Cerebellar cortex (tissue), 1 donor: ENCODE measurements at regions not wholly inside any gene's neighbourhood (a gene's known extent, or its start where the extent isn't known, plus 50 kb on each side); places are given as distances from the start of the nearest gene placed in this dataset.
A peak's percentile ranks its signal among the peaks of the same experiment; 100 is the strongest.

Experiments used
- DNase-seq: peaks from one replicate; pipeline ENCODE4 v3.0.0-alpha.2; 2015; ENCODE audit warnings: low spot score

DNA sequence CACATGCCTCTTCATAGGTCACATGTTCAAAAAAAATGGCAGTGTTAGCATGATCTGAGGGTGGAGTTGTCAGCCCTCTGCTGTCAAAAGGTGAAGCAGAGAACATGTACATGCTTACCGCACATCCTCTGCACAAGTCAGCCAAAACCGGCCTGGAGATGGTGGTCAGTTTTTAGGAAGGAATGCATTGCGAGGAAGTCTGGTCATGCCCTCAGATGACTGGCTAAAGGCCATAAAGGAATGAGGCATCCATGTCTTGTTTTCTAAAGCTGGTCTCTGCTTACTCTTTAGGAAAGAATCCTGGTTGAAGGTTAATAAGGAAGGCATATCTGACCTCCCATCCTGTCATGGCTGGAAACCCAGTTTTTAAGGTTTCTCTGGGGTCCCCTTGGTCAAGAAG lies 292.0 kb upstream of the CCDC54 start:
- no peak for DNase-seq

DNA sequence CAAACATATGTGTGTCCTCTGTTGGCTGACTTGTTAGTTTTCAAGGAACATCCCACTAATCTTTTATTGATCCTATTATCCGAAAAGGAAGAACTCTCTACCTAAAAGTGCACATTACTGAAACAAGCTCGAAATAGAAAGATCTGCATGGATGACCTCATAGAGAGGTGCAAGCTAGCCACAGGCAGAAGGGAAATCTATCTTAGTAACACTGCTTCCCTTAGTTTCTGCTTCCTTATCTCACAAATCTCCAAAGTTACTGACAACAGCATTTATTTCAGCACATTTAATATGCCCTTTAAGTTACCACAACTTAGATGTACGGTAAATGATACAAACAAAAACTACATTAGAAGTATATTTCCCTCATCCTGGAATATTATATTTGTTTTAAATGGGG lies 285.1 kb upstream of the CCDC54 start:
- DNase-seq: no peak

DNA sequence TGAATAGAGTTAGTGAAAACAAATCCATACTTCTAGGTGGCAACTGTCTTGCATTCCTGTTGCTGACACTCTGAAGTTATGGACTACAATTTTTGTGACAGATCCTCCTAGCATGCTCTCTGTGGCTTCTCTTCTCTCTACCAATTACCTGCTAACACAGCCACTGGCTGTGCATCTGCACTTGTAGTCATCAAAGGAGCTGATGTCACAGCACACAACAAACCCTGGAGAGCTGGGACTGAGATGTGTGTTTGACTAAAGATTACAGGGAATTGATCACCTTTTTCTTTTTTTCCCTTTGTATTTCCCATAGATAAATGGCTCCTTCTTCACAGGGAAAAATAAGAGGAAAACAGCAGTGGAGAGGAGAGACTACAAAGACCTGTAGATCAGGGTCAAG lies 278.4 kb upstream of the CCDC54 start:
- DNase-seq: no peak

DNA sequence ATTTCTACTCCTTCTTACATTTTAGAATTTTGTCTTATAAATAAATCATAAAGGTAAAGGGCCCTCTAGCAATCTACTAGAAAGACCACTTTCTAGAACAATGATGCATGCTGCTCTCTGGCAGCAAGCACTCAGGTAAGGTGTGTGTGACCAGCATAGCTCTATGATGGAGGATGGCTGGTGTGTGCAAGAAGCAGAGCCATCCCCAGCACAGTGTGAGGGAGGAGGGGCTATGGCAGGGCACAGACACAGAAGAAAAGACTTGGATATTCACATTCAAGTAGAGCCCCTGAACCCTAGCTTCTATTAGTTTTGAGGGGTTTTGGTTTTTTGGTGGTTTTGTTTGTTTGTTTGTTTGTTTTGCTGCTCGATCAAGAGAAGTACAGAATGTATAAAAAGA lies 277.1 kb upstream of the CCDC54 start:
- no peak for DNase-seq

DNA sequence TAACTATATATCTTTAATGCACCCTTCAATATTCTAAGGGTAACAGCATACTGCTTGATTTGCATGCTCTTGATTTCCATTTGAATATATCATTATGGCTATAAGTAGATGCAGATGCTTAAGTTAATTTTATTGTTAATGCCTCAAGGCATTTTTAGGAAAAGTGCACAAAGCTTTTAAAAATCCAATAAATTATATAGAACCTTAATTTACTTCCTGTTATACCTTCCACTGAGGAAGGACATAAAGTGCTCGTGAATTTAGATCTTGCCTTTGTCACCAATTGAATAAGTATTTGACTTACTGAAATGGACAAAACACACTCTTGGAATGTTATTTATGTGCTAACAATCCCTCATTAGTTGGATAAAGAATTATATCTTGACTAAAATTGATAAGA lies 276.7 kb upstream of the CCDC54 start:
- no peak for DNase-seq

DNA sequence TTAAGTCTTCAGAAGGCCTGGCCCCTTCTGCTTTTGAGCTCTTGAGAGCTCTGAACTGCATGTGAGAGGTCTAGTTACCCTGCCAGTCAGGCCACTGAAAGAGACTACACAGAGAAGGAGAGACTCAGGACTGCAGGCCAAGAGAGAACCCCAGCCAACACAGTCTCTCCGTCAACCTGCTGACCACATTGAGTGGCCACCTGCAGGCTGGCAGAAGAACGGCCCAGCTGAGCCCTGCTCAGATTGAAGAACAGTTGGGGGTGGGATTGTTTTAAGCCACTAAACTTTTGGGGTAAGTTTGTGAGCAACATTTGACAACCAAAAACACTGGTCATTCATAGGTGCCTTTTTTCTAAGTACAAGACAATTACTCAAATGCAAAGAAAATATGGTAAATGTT lies 273.5 kb upstream of the CCDC54 start:
- DNase-seq: no peak

DNA sequence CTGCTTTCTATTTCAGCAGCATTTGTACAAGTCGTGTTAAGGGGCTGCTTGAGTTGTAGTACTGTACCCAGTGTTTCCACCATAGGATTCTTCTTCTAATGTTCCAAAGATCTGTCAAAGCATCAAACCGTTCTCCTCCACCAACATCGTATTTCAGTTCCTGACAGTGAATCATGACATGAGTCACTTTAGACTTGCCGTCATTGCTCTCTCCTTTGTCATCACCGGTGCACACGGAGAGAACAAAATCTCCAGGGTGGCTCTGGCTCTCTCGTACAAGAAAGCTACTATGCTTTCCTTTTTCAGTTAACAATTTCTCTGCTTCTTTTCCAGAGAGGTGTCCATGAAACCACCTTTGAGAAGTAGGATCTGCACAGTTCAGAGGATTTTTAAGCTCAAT lies 270.9 kb upstream of the CCDC54 start:
- DNase-seq: no peak

DNA sequence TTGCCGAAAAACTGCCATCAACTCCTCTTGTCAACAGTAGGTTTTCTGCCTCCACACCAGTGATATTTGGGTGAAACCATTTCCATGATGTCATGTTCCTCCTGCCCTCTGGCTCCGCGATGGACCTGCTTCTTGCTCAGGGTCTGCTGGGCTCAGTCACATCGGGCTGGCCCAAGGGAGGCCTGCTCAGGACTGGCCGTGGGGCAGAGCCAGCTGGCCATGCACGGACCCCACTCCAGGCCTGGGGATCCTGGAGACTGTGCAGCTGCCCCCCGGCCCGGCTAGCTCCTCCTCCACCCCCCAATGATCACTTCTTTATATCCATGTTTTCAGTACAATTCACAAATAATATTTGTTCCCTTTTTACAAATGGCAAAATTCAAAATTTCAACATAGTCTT lies 270.3 kb upstream of the CCDC54 start:
- no peak for DNase-seq

DNA sequence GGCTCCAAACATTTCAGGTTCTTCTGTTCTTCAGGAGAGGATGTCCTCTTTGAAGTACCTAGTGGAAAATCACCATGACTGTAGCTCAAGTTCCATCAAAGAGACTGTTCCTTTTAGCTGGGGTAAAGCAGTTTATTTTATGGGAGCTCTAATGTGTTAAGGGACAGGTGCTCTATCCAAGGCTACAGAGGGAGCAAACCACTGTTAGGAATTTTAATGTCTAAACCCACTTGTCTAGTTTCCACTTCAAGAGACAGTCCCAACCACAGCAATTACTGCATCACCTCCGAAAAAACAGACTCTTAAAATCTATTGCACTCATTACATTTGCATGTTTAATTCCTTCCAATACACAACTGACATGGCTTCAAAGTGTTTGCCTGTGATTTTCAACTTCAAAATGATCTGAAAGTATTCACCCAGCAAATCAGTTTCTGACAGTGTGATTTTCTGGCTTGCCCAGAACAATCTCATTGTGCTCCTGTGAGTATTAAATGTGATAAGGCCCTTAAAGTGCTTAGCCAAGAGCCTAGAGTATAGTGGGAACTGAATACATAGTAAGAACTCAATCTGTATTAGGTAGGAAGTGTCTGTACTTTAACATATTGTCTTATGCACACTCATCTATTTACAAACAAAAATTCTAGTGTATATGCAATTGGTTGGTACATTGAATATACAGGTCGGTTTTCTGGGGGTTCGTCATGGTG lies 266.5 kb upstream of the CCDC54 start:
- no peak for DNase-seq

DNA sequence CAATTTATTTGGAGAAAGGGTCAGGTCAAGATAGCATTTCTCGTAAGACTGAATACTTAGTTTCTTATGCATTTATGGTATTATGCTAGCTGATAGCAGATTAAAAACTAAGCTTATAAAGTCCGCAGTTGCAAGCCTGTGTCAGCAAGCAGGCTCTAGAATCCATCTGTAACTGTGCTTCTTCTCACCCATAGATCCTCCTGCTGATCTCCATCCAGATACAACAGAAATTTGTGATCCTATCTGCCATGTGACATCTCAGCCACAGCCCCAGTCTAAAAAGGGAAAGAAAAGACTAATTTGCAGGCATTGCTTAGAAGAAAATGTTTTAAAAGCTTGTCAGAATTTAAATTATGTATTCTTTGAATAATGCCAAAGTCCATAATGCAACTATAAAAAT lies 265.4 kb upstream of the CCDC54 start:
- no peak for DNase-seq

DNA sequence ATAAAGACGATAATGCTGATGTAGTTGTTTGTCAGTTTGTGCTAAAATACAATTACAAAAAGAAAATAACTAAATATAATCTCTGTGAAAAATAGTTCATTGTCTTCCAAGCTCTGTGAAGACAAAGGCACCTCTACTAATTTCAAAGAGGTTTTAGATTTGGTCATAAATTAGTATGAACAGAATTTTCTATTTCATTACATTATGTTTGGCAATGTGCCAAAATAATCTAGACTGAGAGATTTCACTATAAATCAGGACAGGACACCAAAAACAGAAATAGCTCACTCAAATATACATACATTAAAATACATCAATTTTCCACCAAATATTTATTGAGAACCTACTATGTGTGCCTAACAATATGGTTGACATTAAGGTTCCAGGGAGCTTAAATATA lies 264.9 kb upstream of the CCDC54 start:
- no peak for DNase-seq

DNA sequence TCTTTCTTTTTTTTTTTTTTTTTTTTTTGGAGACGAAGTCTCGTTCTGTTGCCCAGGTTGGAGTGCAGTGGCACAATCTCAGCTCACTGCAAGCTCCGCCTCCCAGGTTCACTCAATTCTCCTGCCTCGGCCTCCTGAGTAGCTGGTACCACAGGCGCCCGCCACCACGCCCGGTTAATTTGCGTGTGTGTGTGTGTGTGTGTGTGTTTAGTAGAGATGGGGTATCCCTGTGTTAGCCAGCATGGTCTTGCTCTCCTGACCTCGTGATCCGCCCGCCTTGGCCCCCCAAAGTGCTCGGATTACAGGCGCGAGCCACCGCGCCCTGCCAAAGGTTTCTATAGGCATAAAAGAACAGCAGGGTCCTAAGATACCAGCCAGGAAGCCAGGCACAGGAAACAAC lies 261.0 kb upstream of the CCDC54 start:
- no peak for DNase-seq

DNA sequence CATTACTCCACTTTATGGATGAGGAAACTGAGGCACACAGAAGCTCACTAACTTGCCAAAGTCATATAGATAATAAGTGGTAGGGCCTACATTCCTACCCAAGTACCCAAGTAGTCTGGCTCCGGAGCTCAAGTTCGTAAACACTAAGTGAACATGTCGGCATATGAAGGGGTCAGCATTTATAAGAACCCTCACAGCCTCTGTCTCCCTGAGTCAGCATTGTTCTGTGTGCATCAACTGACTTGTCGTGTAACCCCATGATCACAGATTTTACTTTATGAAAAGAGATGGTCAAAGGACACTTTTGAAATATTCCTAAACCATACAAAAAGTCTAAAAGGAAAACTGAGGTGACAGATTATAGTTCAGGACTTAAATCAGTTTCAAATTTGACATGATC lies 260.1 kb upstream of the CCDC54 start:
- DNase-seq: no peak

DNA sequence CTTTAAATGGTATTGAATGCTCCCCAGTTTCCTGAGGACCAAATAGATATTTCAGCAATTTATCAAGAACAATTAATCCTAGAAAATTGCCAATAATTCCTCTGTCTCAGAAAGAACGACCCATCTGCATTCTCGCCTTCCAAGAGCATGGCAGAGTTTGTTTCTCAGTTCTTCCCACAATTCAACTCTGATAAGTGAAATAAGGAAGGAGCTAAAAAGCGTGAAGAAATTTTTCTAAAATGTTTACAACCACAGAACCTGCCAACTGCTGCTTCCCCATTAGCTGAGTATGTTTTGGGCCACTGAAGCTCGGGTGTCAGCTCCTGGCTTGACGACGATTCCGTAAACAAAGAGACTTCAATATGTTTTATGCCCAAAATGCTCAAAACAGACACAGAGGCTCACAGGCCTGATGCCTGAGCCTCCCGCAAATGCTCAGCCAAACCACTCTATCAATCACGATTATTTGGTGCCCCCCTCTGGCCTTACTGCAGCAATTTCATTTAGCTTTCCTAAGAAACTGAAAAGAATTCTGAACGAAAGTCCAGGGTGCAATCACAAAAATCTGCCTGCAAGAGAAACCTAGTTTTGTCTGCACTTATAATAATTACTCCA lies 259.2 kb upstream of the CCDC54 start:
- peak; percentile 18 for DNase-seq

DNA sequence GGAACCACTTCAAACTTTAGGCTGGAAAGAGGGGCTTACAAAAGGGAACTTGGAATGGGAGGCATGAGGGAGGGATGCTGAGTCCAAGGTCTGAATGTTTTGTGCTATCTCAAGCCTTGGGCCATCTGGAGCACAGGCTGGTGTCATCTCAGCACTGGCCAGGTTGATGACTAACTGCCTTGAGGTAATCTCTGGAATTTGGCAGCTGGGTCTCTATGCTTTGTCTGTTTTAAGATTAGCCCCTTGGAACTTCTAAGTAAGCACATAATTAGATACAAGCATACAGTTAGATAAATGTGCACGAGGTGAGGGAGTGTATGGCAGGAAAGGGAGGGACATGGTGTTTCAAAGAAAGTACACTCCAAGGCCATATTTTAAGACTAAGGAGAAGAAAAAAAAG lies 252.4 kb upstream of the CCDC54 start:
- DNase-seq: no peak

DNA sequence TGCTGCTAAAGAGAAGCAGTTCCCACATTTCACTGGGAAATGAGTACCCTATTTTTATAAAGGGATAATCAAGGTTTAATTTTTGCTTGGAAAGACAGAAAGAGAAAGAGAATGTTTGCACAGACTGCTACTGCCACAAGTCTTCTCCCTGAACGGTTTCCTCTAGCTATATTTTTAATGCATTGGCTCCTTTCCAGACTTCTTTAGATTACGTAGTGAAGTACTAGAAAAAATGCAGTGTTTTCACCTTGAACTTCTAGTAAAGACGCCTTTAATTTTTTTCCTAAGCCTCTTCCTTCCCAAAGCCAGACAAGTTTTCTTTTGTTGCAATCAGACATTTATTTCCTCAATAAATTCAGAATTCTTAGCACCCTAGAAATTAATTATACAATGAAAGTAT lies 248.3 kb upstream of the CCDC54 start:
- DNase-seq: no peak

DNA sequence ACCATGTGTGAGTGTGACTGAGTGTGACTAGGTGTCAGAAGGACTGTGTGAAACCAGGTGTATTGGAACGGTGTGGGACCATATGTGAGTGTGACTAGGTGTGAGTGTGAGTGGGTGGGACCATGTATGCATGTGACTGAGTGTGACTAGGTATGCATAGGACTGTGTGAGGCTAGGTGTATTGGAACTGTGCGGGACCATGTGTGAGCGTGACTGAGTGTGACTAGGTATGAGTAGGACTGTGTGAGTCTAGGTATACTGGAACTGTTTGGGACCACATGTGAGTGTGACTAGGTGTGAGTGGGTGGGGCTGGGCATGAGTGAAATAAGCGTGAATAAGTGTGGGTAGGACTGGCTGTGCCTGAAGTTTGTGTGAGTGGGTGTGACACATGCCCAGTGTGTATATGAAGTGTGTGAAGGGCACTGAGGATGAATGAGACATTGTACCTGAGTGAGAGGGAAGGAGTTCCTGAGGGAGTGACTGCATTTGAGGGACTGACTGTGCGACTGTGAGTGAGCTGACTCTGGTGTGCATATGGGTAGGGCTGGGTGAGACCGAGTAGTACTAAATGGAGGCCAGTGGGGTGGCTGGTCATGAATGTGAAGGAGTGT lies 247.0 kb upstream of the CCDC54 start:
- no peak for DNase-seq

DNA sequence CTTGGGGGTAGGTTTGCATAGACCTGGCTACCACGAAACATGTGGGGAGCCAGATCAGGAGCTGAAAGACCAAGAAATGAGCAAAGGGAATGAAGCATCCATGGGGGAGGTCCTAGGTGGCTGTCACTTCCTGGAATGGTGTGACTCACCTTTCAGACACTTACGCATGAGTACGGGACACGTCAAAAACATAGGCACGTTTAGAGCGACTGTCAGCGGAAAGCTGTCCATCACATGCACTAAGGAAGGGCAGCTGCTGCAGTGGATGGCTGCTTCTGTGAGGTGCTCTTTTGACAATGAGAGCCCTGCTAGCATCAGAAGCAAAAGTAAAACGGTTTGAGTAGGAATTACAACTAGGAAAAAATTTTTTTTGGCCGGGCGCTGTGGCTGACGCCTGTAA lies 244.6 kb upstream of the CCDC54 start:
- DNase-seq: no peak

DNA sequence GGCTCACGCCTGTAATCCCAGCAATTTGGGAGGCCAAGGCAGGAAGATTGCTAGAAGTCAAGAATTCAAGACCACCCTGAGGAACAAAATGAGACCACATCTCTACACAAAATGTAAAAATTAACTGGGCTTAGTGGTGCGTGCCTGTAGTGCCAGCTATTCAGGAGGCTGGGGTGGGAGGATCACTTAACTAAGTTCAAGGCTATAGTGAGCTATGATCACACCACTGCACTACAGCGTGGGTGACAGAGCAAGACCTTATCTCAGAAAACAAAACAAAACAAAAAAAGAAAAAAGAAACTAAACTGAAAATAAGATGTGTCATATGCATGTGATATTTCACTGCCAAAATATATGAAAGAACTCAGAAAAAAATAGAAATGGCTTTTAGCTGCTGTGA lies 243.3 kb upstream of the CCDC54 start:
- no peak for DNase-seq

DNA sequence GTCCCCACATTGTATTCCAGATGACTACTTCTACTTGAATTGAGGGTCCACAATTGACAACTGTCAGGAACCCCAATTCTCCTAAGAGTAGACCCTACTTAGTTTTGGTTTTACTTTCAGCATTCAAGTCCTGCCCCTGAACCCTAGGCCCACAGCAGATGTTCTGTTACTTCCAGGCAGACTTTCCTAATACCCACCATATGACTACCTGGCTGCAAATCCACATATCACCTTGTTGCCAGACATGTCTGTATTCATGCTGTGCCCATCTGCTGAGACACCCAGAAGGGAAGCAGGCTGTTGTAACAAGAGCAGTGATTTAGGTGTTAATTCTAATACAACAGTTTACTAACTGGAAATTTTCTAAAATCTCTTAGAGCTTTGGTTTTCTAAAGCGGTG lies 235.1 kb upstream of the CCDC54 start:
- peak; percentile 85 for DNase-seq

DNA sequence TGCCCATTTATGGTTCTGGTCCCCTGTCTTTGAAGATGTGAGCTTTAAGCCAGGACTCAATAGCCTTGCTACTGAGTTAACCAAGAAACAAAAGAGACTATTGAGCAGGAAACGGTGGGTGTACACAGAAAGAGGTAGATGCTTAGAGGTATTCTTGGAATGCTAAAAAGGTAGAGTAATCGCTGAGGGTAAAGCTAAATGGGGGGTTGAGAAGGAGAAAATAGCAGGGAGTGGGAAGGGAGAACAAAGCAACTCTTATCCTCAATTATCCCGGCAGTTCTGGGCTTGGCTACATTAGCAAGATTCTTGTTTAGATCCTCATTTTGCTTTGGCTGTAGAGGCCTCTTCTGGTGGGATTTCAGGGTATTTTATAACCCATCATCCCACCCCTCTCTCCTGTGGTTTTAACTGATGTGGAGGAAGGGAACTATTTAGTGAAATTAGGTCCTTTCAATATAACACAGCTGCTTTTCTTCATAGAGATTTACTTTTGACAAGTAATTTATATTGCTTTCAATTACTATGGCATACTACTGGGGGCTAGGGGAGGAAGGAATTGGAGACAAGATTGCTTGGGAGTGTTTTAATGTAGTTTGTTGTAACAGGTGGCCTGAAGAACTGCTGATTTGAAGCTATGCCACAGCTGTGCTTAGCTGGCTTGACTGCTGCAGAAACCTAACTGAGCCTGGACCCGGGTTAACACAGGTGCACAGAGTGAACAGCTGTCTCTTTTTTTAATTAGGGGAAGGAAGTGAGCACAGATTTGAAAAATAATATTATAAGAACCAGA lies 234.3 kb upstream of the CCDC54 start:
- DNase-seq: no peak

DNA sequence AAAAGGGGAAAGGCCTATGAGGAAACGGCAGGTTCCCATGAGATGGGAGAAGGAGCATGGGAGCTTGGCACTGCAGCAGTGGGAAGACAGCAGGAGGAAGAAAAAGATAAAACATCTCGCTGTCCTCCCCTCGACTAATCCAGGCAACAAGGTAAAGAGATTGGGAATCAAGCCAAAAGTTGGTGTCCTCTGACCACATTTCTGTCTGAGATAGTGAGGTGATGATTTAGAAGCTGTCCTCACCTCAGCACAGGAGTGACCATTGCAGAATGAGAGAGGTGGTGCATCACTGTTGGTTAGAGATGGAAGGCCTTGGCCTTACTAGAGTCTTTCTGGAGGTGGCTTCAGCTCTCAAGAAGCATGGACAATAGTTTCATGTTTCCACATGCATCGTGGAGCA lies 226.6 kb upstream of the CCDC54 start:
- no peak for DNase-seq

DNA sequence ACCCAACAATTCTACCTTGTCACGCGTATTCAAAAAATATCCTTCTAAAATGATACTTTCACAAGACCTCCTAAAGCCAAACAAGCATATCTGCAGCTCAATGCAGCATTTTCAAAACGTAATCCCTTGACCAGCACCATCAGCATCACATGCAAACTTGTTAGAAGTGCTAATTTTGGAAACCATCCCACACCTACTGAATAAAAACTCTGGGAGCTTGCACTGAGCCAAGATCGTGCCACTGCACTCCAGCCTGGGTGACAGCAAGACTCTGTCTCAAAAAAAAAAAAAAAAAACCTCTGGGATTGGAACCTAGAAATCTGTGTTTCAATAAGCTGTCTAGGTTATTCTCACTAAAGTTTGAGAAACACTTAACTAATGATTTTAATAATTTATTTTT lies 223.3 kb upstream of the CCDC54 start:
- DNase-seq: no peak
